NCI-H2171 treated with DMSO at 0.1 percent for 48 hours (cell line): ENCODE measurements at regions not wholly inside any gene's neighbourhood (a gene's known extent, or its start where the extent isn't known, plus 50 kb on each side); places are given as distances from the start of the nearest gene placed in this dataset.
A peak's percentile ranks its signal among the peaks of the same experiment; 100 is the strongest.
"Not testable (repeated sequence)": the region's sequence is repeated elsewhere in the genome, so short reads cannot be mapped to it uniquely, and the experiment has no call there.

Source experiments
- DNase-seq: peaks from one replicate; lab custom pipeline; 2025; lab: John Stamatoyannopoulos, UW

DNA sequence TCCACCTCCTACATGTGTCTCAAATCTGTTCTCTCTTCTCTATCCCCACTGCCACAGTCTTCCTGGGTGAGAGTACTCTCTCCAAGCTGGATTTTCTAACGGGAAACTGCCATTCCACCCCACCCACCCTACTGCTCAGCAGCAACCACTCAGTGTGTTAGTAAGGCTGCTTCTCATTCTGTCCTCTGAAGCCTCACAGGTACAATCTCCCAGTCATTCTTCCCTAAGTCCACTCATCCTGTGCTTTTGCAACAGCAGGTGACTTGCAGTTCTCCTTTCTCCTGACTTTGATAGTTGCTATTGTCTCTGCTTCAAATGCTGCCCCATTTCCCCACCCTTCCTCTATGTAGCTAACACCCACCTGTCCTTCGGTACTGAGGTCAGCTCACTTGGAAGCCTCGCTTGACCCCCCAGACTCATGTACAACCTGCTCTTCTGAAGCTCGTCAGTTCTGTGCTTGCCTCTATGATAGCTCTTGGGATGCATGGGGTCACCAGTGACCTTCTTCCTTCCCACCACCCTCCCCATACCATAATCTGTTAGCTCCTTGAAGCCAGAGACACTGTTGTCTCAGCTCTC lies 188.9 kb downstream of the RRAGC start:
- DNase-seq = no peak

DNA sequence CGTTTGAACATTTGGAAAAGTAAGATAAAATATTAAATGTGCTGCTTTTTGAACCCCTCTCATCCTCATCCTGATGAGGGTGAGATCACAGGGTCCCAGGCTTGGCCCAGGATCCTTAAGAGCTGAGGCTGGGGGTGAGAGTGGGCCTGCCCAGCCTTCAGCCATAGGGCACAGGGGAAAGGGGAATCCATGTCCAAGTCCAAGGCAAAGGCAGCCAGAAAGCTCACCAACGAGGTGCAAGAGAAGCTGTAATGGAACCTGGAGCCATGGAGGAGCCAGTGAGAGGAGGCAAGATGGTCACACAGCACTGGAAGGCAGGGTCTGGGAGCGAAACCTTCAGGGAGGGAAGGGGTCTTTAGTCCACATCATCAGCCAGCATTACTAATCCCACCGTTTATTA lies 191.9 kb downstream of the RRAGC start:
- no peak for DNase-seq

DNA sequence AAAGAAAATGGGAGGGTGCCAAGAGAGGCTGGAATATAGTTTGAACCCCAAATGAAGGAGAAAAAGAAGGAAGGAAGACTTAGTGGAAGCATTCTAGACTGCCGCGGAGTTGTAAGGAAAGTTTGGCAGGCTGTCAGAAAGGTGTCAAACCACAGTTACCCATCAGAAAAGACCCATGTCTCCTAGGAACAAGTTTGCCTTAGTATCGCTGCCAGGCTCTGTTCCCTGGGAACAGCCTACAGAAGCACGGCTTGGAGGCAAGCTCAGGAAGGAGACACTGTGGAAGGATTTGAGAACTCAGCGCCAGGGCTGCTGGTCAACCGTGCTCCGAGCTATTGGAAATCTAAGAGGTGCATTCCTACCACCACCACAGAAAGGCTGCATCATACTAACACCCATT lies 197.4 kb downstream of the RRAGC start:
- no peak for DNase-seq

DNA sequence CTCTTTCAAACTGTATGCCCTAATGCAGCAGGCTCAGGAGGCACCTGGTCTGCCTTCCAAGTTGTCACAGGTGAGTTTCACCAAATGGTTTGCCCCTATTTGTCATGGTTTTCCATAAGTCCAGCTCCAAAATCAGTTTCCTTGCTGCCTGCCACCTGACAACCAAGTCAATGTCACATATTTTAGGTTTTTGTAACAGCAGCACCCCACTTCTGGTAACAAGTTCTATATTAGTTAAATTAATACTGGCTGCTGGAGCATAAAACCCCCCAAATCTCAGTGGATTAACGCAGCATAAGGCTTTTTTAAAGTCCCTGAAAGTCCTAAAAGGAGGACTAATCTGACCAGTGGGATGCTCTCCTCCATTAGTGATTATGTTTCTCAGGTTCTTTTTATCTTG lies 200.7 kb downstream of the RRAGC start:
- DNase-seq = no peak

DNA sequence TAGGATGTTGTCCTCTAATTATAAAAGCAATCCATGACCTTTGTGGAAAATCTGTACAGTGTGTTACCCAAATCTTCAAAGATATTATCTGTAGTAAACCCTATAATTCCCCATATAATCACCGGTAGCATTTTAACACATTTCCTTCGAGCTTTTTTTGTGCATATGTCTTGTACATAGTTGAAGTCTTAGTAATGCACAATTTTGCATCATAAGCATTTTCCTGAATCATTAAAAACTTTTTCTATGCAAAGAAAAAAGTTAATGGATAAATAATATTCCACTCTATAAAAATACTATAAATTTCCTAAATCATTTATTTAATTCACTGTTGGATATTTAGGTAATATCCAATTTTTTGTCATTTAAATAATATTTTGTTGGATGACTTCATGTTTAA lies 201.7 kb downstream of the RRAGC start:
- no peak for DNase-seq

GRCh38 chr1:38657207-38657840 lies 202.2 kb downstream of the RRAGC start:
- no peak for DNase-seq

- peak; percentile 66 for DNase-seq
Measured at GRCh38 chr1:38656726-38657125, 202.8 kb downstream of the RRAGC start.

DNA sequence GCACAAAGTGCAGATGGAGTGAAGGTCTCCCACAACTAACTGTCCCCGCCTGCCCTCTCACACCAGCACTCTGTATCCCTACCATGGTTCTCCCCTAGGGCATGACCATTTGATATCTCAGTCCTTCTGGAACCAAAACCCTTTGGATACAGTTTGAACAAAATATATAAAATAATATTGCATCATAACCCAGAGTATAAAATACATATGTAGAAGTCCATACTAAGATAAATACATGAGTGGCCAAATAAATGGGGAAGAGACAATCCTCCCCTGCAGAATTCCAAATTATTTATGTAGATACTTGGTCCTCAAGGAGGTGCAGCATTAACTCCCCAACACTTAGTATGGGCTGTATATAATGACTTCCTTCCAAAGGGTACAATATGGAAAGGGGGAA lies 207.4 kb downstream of the RRAGC start:
- no peak for DNase-seq

GRCh38 chr1:38651669-38652068 lies 207.9 kb downstream of the RRAGC start:
- DNase-seq = no peak

DNA sequence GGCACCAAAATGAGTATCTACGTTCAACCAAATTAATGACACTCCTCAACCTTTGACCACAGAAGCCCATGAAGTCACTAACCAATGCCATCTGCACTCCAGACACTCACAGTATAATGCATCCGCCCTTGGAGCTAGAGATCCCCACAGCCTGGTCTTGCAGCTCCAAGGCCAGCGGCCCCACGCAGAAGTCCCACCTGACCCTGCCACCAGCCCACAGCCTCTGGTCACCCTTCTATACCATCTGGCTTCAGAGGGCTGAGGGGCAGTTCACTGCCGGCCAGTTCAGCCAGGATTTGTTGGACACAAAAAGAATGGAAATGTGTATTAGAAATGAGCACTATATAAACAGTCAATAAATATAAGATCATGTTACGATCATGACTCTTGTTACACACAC lies 211.2 kb downstream of the RRAGC start:
- DNase-seq = no peak

DNA sequence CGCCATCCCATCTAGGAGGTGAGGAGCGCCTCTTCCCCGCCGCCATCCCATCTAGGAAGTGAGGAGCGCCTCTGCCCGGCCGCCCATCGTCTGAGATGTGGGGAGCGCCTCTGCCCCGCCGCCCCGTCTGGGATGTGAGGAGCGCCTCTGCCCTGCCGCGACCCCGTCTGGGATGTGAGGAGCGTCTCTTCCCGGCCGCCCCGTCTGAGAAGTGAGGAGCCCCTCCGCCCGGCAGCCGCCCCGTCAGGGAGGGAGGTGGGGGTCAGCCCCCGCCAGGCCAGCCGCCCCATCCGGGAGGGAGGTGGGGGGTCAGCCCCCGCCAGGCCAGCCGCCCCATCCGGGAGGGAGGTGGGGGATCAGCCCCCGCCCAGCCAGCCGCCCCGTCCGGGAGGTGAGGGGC lies 212.2 kb downstream of the RRAGC start:
- not testable (repeated sequence) for DNase-seq

- no peak for DNase-seq
Measured at GRCh38 chr1:38644092-38644491, 215.5 kb downstream of the RRAGC start.

GRCh38 chr1:38641661-38642060 lies 217.9 kb downstream of the RRAGC start:
- DNase-seq = no peak

- DNase-seq = no peak
Measured at GRCh38 chr1:38640371-38640770, 219.2 kb downstream of the RRAGC start.

GRCh38 chr1:38628241-38628640 lies 231.3 kb downstream of the RRAGC start:
- DNase-seq = no peak

GRCh38 chr1:38625939-38626338 lies 233.6 kb downstream of the RRAGC start:
- no peak for DNase-seq

- no peak for DNase-seq
Measured at GRCh38 chr1:38624336-38625039, 235.1 kb downstream of the RRAGC start.

GRCh38 chr1:38623529-38623928 lies 236.0 kb downstream of the RRAGC start:
- no peak for DNase-seq

DNA sequence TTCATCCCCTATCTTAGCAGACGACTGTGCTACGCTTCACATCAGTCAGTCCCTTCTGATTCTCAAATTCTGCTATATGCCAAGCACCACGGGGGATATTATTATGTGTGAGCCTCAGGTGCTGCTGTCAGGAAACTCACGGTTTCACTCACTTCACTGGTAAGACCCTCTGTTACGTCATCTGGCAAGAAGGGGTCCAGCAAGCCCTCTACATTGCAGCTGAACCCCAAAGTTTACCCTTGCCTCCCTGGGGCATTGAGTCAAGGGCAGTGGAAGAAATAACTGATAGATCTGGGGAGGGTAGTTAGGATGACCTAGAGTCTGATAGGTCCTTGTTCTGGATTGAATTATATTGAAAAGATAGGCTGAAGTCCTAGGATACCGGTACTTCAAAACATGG lies 237.4 kb downstream of the RRAGC start:
- no peak for DNase-seq

- no peak for DNase-seq
Measured at GRCh38 chr1:38616846-38617245, 242.7 kb downstream of the RRAGC start.

DNA sequence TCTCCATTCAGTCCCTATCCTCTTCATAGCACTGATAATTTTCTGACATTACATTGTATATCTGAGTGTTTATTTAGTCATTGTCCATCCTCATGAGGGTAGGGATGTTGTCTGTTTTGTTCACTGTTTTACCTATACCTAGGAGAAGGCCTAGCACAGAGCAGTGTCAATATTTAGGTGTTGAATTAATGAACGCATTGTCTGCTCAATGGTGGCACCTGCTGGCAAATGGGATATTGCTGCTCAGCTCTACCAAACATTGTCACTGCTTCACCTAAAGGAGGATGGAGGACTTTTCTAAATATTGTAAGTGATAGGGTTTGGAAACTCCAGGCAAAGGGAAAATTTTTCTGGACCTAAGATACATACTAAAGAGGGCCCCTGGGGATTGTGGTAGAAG lies 243.9 kb downstream of the RRAGC start:
- DNase-seq = no peak

DNA sequence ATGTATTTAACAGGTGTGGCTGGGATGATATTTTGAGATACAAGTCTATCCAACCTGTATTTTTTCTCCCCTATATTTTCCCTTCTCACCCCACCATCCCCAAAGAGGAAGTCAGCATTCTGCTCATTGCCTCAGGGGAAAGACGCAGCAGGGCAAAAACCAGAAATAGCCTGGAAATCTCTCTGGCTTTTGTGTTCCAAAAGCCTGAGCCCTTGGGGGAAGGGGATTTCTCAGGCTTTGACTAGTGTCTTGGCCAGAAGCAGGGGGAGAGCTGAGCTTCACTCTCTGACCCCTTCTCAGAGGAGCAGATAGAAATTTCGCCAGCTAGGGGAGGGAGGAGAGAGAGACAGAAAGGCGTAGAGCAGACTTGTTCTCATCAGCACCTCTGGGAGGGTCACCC lies 244.7 kb downstream of the RRAGC start:
- no peak for DNase-seq

- no peak for DNase-seq
Measured at GRCh38 chr1:38613996-38614395, 245.6 kb downstream of the RRAGC start.

- no peak for DNase-seq
Measured at GRCh38 chr1:38612951-38613350, 246.6 kb downstream of the RRAGC start.
